ENCODE measurements at regions not wholly inside any gene's neighbourhood (a gene's known extent, or its start where the extent isn't known, plus 50 kb on each side); places are given as distances from the start of the nearest gene placed in this dataset.
"Not testable (repeated sequence)": the region's sequence is repeated elsewhere in the genome, so short reads cannot be mapped to it uniquely, and the experiment has no call there.

- no peak for DNase-seq
Observed at GRCh38 chr5:127133071-127133470, 59.8 kb upstream of the C5orf63 start.

- DNase-seq, result no peak
Observed at GRCh38 chr5:127136908-127137307, 63.6 kb upstream of the C5orf63 start.

GRCh38 chr5:127143722-127144121 lies 70.4 kb upstream of the C5orf63 start:
- DNase-seq, result no peak

GRCh38 chr5:127153031-127153430 lies 79.7 kb upstream of the C5orf63 start:
- DNase-seq, result no peak

- no peak for DNase-seq
Observed at GRCh38 chr5:127153521-127153920, 80.2 kb upstream of the C5orf63 start.

GRCh38 chr5:127163750-127164149 lies 90.4 kb upstream of the C5orf63 start:
- DNase-seq, result no peak

- DNase-seq, result no peak
Observed at GRCh38 chr5:127170918-127171600, 97.8 kb upstream of the C5orf63 start.

GRCh38 chr5:127176769-127177168 lies 103.5 kb upstream of the C5orf63 start:
- DNase-seq, result no peak

- not testable (repeated sequence) for DNase-seq
Observed at GRCh38 chr5:127182631-127183030, 108.0 kb upstream of the MEGF10 start.

- no peak for DNase-seq
Observed at GRCh38 chr5:127183332-127183731, 107.3 kb upstream of the MEGF10 start.

- DNase-seq, result no peak
Observed at GRCh38 chr5:127184851-127185250, 105.7 kb upstream of the MEGF10 start.

- no peak for DNase-seq
Observed at GRCh38 chr5:127186657-127187056, 103.9 kb upstream of the MEGF10 start.

GRCh38 chr5:127187706-127188105 lies 102.9 kb upstream of the MEGF10 start:
- no peak for DNase-seq

- DNase-seq, result no peak
Observed at GRCh38 chr5:127192150-127192549, 98.4 kb upstream of the MEGF10 start.

- DNase-seq, result no peak
Observed at GRCh38 chr5:127192836-127193338, 97.7 kb upstream of the MEGF10 start.

- no peak for DNase-seq
Observed at GRCh38 chr5:127196042-127196441, 94.6 kb upstream of the MEGF10 start.

- DNase-seq, result not testable (repeated sequence)
Observed at GRCh38 chr5:127197402-127198167, 93.0 kb upstream of the MEGF10 start.

GRCh38 chr5:127202738-127203137 lies 87.9 kb upstream of the MEGF10 start:
- not testable (repeated sequence) for DNase-seq

GRCh38 chr5:127203818-127204217 lies 86.8 kb upstream of the MEGF10 start:
- no peak for DNase-seq

GRCh38 chr5:127205147-127205546 lies 85.4 kb upstream of the MEGF10 start:
- DNase-seq, result no peak

GRCh38 chr5:127206320-127207113 lies 84.1 kb upstream of the MEGF10 start:
- DNase-seq, result no peak

GRCh38 chr5:127210042-127210441 lies 80.6 kb upstream of the MEGF10 start:
- no peak for DNase-seq

- no peak for DNase-seq
Observed at GRCh38 chr5:127213231-127213630, 77.4 kb upstream of the MEGF10 start.
